ENCODE measurements at regions not wholly inside any gene's neighbourhood (a gene's known extent, or its start where the extent isn't known, plus 50 kb on each side); places are given as distances from the start of the nearest gene placed in this dataset.

DNA sequence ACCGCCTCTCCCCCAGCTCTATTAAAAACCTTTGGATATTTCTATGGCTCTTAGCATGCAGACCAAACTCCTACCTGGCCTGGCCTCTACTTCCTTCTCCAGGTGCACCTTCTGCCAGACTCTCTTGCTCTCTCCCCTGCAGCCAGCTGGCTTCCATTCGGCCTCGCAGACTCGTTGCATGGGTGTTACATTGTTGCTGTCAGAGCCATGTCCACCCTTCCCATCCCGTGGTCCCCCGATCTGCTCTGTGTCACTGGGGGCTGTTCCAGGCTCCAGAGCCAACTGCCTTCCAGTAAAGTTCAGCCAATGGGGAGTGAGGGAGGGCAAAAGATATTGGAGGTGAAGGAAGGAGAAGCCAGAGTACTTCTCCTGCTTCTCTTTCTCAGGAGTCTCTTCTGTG is 112.5 kb upstream of the LGALSL start:
- H3K18ac ChIP-seq (ENCODE audit: extremely low read depth, low read length): no peak overlapping the region

More for the DNA sequence above, 112.5 kb upstream of the LGALSL start:
- Histone ChIP-seq H3K27me3 (replicated peaks in 1 of 4; ENCODE audit: control insufficient read depth in 3 of 4, extremely low read depth in 1 of 4, insufficient read depth in 3 of 4, low read length in 3 of 4) (no peaks in the 10 kb centered on the region; a peak in 1 of 7 replicates), H2BK5ac (ENCODE audit: low read depth, low read length) (no peak overlapping the region), H3K14ac (ENCODE audit: insufficient read length) (no peak overlapping the region), H3K4ac (replicated peaks; ENCODE audit: insufficient read length, low read depth, low read length) (no peak overlapping the region), H3K23ac (ENCODE audit: insufficient read length) (no peak overlapping the region), H4K5ac (ENCODE audit: insufficient read length, low read depth, low read length) (no peak overlapping the region), H3K56ac (replicated peaks; ENCODE audit: insufficient read length, low read depth, low read length) (no peak overlapping the region), H2BK12ac (ENCODE audit: low read depth, low read length) (no peak overlapping the region), H2AK5ac (ENCODE audit: low read depth, low read length) (no peak overlapping the region), H4K20me1 (replicated peaks in 1 of 2; ENCODE audit: control insufficient read depth in 1 of 2, insufficient read depth in 2 of 2, low read length in 2 of 2) (no peaks in the 10 kb centered on the region), H3K79me1 (ENCODE audit: low read depth, low read length) (no peaks in the 10 kb centered on the region), H3K79me2 (ENCODE audit: control insufficient read depth in 1 of 2, insufficient read depth in 2 of 2, low read length in 2 of 2) (no peaks in the 10 kb centered on the region), H2AFZ (ENCODE audit: low read length) (no peak overlapping the region), H4K91ac (replicated peaks; ENCODE audit: insufficient read length, low read length) (no peak overlapping the region), H3K27ac (ENCODE audit: low read depth, low read length) (no peak overlapping the region), H2BK15ac (ENCODE audit: low read length) (no peak overlapping the region), H3K4me1 (replicated peaks in 1 of 4; ENCODE audit: control insufficient read depth in 3 of 4, insufficient read depth in 4 of 4, low read length in 3 of 4) (peaks cover 0 to 5% (median 1%) of the 10 kb centered on the region in 4 experiments; a peak in 3 of 7 replicates), H3K36me3 (ENCODE audit: control insufficient read depth in 2 of 4, insufficient read depth in 4 of 4, low read length in 3 of 4) (no peaks in the 10 kb centered on the region), H3K4me3 (ENCODE audit: extremely low read depth in 1 of 4, insufficient read depth in 2 of 4, low read depth in 3 of 4, low read length in 4 of 4) (no peak overlapping the region), H3K9ac (replicated peaks in 1 of 4; ENCODE audit: extremely low read depth in 1 of 4, low read depth in 3 of 4, low read length in 3 of 4) (no peak overlapping the region), H3K23me2 (ENCODE audit: low read depth, low read length) (no peaks in the 10 kb centered on the region), H2BK20ac (ENCODE audit: low read length) (no peak overlapping the region), H3K4me2 (ENCODE audit: insufficient read depth in 1 of 2, low read depth in 2 of 2, low read length in 2 of 2) (no peak overlapping the region), H4K8ac (ENCODE audit: extremely low read depth, insufficient read depth, low read length) (no peak overlapping the region), H2BK120ac (replicated peaks; ENCODE audit: low read depth, low read length) (no peak overlapping the region), H3K9me3 (ENCODE audit: insufficient read depth in 2 of 2, low read depth in 1 of 2, low read length in 1 of 2) (no peaks in the 10 kb centered on the region)
- DNase-seq (ENCODE audit: low read depth in 1 of 2, low spot score in 2 of 2) (no peak), FAIRE-seq (no peak)
- no peak for TF ChIP-seq POU5F1 (IDR thresholded peaks at IDR 0.05; ENCODE audit: low read depth, low read length)
- no peak for TF ChIP-seq RBBP5 (IDR thresholded peaks at IDR 0.05; ENCODE audit: borderline replicate concordance, low read depth, low read length)
- TF ChIP-seq TEAD4 (IDR thresholded peaks at IDR 0.05; ENCODE audit: low read depth, low read length): no peak
- TF ChIP-seq ASH2L (IDR thresholded peaks at IDR 0.05; ENCODE audit: low read length): no peak
- TF ChIP-seq EZH2 (IDR thresholded peaks at IDR 0.05; ENCODE audit: low read depth, low read length, severe bottlenecking): no peak
- no peak for TF ChIP-seq FOSL1 (IDR thresholded peaks at IDR 0.05; ENCODE audit: insufficient read depth, low read depth, low read length)
- TF ChIP-seq YY1 (IDR thresholded peaks at IDR 0.05; ENCODE audit: low read depth, low read length): no peak
- TF ChIP-seq JUND (IDR thresholded peaks at IDR 0.05; ENCODE audit: low read length): no peak
- TF ChIP-seq CEBPB (IDR thresholded peaks at IDR 0.05; ENCODE audit: low read depth, low read length): no peak
- TF ChIP-seq MAFK (IDR thresholded peaks at IDR 0.05; ENCODE audit: low read depth, low read length): no peak
- TF ChIP-seq SP1 (IDR thresholded peaks at IDR 0.05; ENCODE audit: low read depth, low read length): no peak
- TF ChIP-seq KDM1A (IDR thresholded peaks at IDR 0.05; ENCODE audit: borderline replicate concordance, low read length): no peak
- no peak for TF ChIP-seq NANOG (IDR thresholded peaks at IDR 0.05; ENCODE audit: insufficient read depth, low read depth, low read length, poor library complexity, severe bottlenecking)
- TF ChIP-seq EP300 (IDR thresholded peaks at IDR 0.05; ENCODE audit: borderline replicate concordance in 1 of 2, low read depth in 2 of 2, low read length in 2 of 2): no peak
- WGBS, 2 experiments (ENCODE audit: extremely low coverage in 1 of 2, insufficient coverage in 1 of 2, insufficient read length in 1 of 2, insufficient replicate concordance in 2 of 2, low coverage in 1 of 2, low lambda C conversion rate in 2 of 2, missing lambda C conversion rate in 1 of 2): 80% methylated on average over 6 of the region's 6 CpGs; no CpG with 5 or more reads in 1 of the 2 experiments
- CTCF ChIA-PET (ENCODE audit: partially characterized antibody): interaction anchor here (0.7 to 5.2 kb wide), 6 partner anchors 9 to 295 kb away, joined by 3 to 32 read pairs (median 4); no protein-coding TSS in a partner anchor
- POLR2A ChIA-PET (ENCODE audit: partially characterized antibody): no interaction called here

Data from H1 (cell line).